Astrocyte (in vitro differentiated cells and primary cell): ENCODE measurements at regions not wholly inside any gene's neighbourhood (a gene's known extent, or its start where the extent isn't known, plus 50 kb on each side); places are given as distances from the start of the nearest gene placed in this dataset.

ENCODE experiments used
- DNase-seq: peaks from one replicate; pipeline ENCODE4 v3.0.0-alpha.2; 2010; ENCODE audit warnings: low read depth
- FAIRE-seq: peaks from 2 replicates; lab custom pipeline; 2011; peaks lifted over from hg19 to GRCh38; lab: Jason Lieb, UNC
- H2AFZ ChIP-seq: 2 replicates; pipeline ENCODE4 v1.6.0; 2012; ENCODE audit warnings: low read depth, low read length, inconsistent platforms
- H3K27ac ChIP-seq: 2 replicates; pipeline ENCODE4 v1.5.1; 2011; ENCODE audit warnings: low read depth, low read length, inconsistent platforms
- H3K27me3 ChIP-seq: 2 replicates; pipeline ENCODE4 v1.6.0; 2011; ENCODE audit warnings: low read length, inconsistent platforms; ENCODE audit not compliant: insufficient read depth
- H3K36me3 ChIP-seq: 2 replicates; pipeline ENCODE4 v1.5.1; 2011; ENCODE audit warnings: low read length, inconsistent platforms; ENCODE audit not compliant: insufficient read depth
- H3K4me1 ChIP-seq: 2 replicates; pipeline ENCODE4 v1.5.1; 2011; ENCODE audit warnings: low read length, inconsistent platforms; ENCODE audit not compliant: insufficient read depth
- H3K4me2 ChIP-seq: 2 replicates; pipeline ENCODE4 v1.6.0; 2012; ENCODE audit warnings: low read length, inconsistent platforms
- H3K4me3 ChIP-seq: 2 replicates; pipeline ENCODE4 v1.5.1; 2011; ENCODE audit warnings: low read depth, mild to moderate bottlenecking, low read length, inconsistent platforms; ENCODE audit not compliant: insufficient read depth
- H3K79me2 ChIP-seq: 2 replicates; pipeline ENCODE4 v1.6.0; 2012; ENCODE audit warnings: mild to moderate bottlenecking, low read length, inconsistent platforms; ENCODE audit not compliant: insufficient read depth
- H3K9ac ChIP-seq: 2 replicates; pipeline ENCODE4 v1.6.0; 2012; ENCODE audit warnings: mild to moderate bottlenecking, low read length, inconsistent platforms
- H3K9me3 ChIP-seq: 2 replicates; pipeline ENCODE4 v1.5.1; 2012; ENCODE audit warnings: low read depth, mild to moderate bottlenecking, low read length, inconsistent platforms; ENCODE audit not compliant: insufficient read depth
- H4K20me1 ChIP-seq: 2 replicates; pipeline ENCODE4 v1.6.0; 2012; ENCODE audit warnings: low read length, inconsistent platforms; ENCODE audit not compliant: insufficient read depth
- H3K27ac Mint-ChIP-seq: one replicate; pipeline ENCODE4 v1.8.0; 2021; ENCODE audit warnings: mild to moderate bottlenecking, mixed read lengths; ENCODE audit not compliant: unreplicated experiment
- H3K27me3 Mint-ChIP-seq: one replicate; pipeline ENCODE4 v1.8.0; 2021; ENCODE audit warnings: low read depth, mixed read lengths; ENCODE audit not compliant: unreplicated experiment
- H3K36me3 Mint-ChIP-seq: one replicate; pipeline ENCODE4 v1.8.0; 2021; ENCODE audit warnings: low read depth, mixed read lengths; ENCODE audit not compliant: unreplicated experiment
- H3K4me1 Mint-ChIP-seq: one replicate; pipeline ENCODE4 v1.8.0; 2021; ENCODE audit warnings: low read depth, mixed read lengths; ENCODE audit not compliant: unreplicated experiment
- H3K4me3 Mint-ChIP-seq: one replicate; pipeline ENCODE4 v1.8.0; 2021; ENCODE audit warnings: mild to moderate bottlenecking, moderate library complexity, mixed read lengths; ENCODE audit not compliant: unreplicated experiment
- H3K9me3 Mint-ChIP-seq: one replicate; pipeline ENCODE4 v1.8.0; 2021; ENCODE audit warnings: mild to moderate bottlenecking, mixed read lengths; ENCODE audit not compliant: unreplicated experiment
- CTCF ChIP-seq: IDR thresholded peaks from 2 replicates; pipeline ENCODE4 v1.5.1; 2011; ENCODE audit warnings: low read depth, mild to moderate bottlenecking, inconsistent platforms, low read length, moderate library complexity; ENCODE audit not compliant: insufficient read depth
- EZH2 ChIP-seq: IDR thresholded peaks from 2 replicates; pipeline ENCODE4 v1.6.1; 2012; ENCODE audit warnings: mild to moderate bottlenecking, low read length, inconsistent platforms; ENCODE audit not compliant: insufficient read depth

GRCh38 chr2:16304876-16305590, 360.6 kb downstream of the CYRIA start:
- Mint-ChIP-seq H3K9me3 (no peaks in the 10 kb centered on the region), H3K27me3 (peaks cover 8% of the 10 kb centered on the region), H3K36me3 (no peaks in the 10 kb centered on the region), H3K27ac (no peak overlapping the region), H3K4me1 (no peaks in the 10 kb centered on the region), H3K4me3 (no peak overlapping the region)
- Histone ChIP-seq H3K4me1 (no peaks in the 10 kb centered on the region), H3K79me2 (no peaks in the 10 kb centered on the region), H3K36me3 (no peaks in the 10 kb centered on the region), H3K27me3 (no peaks in the 10 kb centered on the region), H3K4me3 (no peak overlapping the region), H4K20me1 (no peaks in the 10 kb centered on the region), H3K9ac (no peak overlapping the region), H3K4me2 (no peak overlapping the region), H3K9me3 (peaks cover 4% of the 10 kb centered on the region), H2AFZ (no peak overlapping the region), H3K27ac (no peak overlapping the region)
- TF ChIP-seq CTCF: no peak
- TF ChIP-seq EZH2: no peak
- FAIRE-seq (no peak), DNase-seq (no peak)

DNA sequence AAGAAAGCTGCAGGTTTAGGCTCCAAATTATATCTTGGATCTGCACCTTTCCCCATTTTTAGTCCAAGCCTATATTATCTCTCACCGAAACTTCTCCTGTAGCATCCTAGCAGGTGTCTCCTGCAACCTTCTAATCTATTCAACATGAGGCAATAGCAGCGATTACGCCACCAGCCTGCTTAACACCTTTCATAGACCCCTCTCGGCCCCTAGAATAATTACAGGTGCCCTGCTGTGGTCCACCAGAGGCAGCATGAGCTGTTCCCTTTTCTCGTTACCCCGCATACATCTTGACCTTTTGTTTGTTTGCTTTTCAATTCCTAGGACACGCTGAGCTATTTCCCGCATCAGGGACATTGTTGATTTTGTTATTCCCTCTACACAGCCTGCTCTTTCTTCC, 361.9 kb downstream of the CYRIA start:
- H3K4me3 Mint-ChIP-seq: no peak overlapping the region
- no peaks in the 10 kb centered on the region for H3K36me3 Mint-ChIP-seq
- no peaks in the 10 kb centered on the region for H3K27me3 ChIP-seq
- no peak overlapping the region for H3K4me3 ChIP-seq
- peaks cover 4% of the 10 kb centered on the region for H3K9me3 ChIP-seq
- H3K27ac ChIP-seq: no peak overlapping the region
- TF ChIP-seq CTCF (no peak), EZH2 (no peak)
- no peaks in the 10 kb centered on the region for H3K9me3 Mint-ChIP-seq
- no peak overlapping the region for H3K27ac Mint-ChIP-seq
- DNase-seq (no peak), FAIRE-seq (no peak)
- peaks cover 8% of the 10 kb centered on the region for H3K27me3 Mint-ChIP-seq
- H3K79me2 ChIP-seq: no peaks in the 10 kb centered on the region
- H3K4me1 Mint-ChIP-seq: no peaks in the 10 kb centered on the region
- no peaks in the 10 kb centered on the region for H3K4me1 ChIP-seq
- no peak overlapping the region for H3K4me2 ChIP-seq
- no peaks in the 10 kb centered on the region for H4K20me1 ChIP-seq
- no peaks in the 10 kb centered on the region for H3K36me3 ChIP-seq
- H2AFZ ChIP-seq: no peak overlapping the region
- H3K9ac ChIP-seq: no peak overlapping the region

GRCh38 chr2:16303273-16303577, 362.4 kb downstream of the CYRIA start:
- H3K9me3 ChIP-seq: peaks cover 4% of the 10 kb centered on the region
- H3K4me3 Mint-ChIP-seq: no peak overlapping the region
- H3K36me3 ChIP-seq: no peaks in the 10 kb centered on the region
- FAIRE-seq (no peak), DNase-seq (no peak)
- H3K27ac ChIP-seq: no peak overlapping the region
- no peaks in the 10 kb centered on the region for H3K36me3 Mint-ChIP-seq
- no peaks in the 10 kb centered on the region for H3K27me3 ChIP-seq
- no peaks in the 10 kb centered on the region for H3K79me2 ChIP-seq
- H4K20me1 ChIP-seq: no peaks in the 10 kb centered on the region
- no peak overlapping the region for H3K27ac Mint-ChIP-seq
- H3K4me1 Mint-ChIP-seq: no peaks in the 10 kb centered on the region
- no peaks in the 10 kb centered on the region for H3K9me3 Mint-ChIP-seq
- no peak overlapping the region for H3K9ac ChIP-seq
- H3K4me2 ChIP-seq: no peak overlapping the region
- no peaks in the 10 kb centered on the region for H3K4me1 ChIP-seq
- H2AFZ ChIP-seq: no peak overlapping the region
- H3K27me3 Mint-ChIP-seq: peaks cover 8% of the 10 kb centered on the region
- H3K4me3 ChIP-seq: no peak overlapping the region
- TF ChIP-seq CTCF (no peak), EZH2 (no peak)
